ENCODE measurements at regions not wholly inside any gene's neighbourhood (a gene's known extent, or its start where the extent isn't known, plus 50 kb on each side); places are given as distances from the start of the nearest gene placed in this dataset.

DNA sequence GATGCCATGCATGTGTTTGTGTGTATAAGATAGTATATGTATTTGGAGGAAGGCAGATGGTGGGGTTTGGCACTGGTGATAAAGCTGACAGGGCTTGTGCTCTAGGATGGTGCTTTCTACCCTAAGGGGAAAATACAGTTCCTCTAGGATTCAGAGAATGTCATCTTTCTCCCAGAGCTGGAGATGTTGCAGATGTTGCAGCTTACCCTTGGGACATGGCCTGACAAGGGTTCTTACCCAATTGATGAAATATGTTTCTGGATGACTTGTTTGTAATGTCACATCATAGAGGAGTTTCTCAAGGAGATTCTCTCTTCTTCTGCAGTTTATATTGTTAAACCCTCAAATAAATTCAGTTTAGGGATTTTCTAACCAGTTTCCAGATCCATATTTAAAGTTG is 52.5 kb upstream of the PITX2 start:
- no peak for DNase-seq

- DNase-seq, result no peak
Measured at GRCh38 chr4:110676241-110676640, 53.4 kb upstream of the PITX2 start.

- DNase-seq, result no peak
Measured at GRCh38 chr4:110678517-110679227, 55.8 kb upstream of the PITX2 start.

DNA sequence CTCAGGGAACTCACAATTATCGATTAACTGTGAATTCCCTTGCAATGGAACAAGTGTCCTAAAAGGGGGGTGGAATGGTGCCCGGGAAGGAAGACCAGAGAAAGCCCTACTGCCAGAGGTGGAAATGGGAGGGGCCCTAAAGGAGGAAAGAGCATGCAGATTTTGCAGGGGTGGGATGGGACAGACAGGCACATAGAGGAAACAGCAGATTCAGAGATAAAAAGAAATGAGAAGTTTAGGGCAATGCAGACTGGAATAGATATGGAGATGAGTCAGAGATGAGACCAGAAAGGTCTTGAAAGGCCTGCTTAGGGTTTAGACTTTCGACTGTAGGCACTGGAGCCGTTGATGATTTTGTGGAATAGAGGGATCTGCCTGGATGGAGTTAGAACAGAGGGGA is 57.4 kb upstream of the PITX2 start:
- DNase-seq, result no peak

DNA sequence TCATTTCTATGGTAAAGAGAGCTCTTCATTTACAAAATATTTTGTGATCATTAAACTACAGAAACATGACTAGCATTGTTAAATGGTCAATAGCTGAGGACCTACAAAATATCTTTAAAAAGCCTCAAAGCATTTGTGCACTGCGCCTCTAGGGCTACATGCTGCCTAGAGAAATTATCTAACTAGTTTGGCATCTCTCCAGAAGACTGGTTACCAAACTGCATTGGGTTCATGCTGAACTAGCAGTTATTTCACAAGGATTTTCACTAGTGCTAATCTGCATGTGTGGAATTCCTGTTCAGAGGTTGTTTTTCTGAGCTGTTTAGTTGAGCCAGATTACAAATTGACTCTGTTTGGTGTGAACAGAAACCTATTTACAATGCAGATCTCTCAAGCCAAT is 58.5 kb upstream of the PITX2 start:
- DNase-seq, result no peak

GRCh38 chr4:110682311-110682710 is 59.4 kb upstream of the PITX2 start:
- no peak for DNase-seq

DNA sequence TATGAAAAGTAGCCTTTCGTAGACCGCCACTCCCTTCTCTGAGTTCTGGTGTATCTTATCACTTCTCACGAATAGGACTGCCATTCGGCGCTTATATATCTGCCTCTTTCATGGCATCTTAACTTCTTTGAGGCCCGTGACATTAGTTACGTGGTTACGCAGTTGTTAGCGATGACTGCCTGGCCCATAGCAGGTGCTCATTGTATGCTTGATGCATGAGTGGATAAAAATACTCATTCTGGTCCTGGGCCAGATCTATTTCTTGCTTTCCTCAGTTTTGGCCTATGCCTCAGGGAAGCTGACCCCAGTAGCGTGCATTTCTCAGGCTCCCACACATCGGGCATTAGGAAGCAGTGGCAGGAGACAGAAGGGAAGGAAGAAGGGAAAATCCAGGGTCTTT is 60.7 kb upstream of the PITX2 start:
- no peak for DNase-seq

- no peak for DNase-seq
Measured at GRCh38 chr4:110702326-110702725, 79.4 kb upstream of the PITX2 start.

DNA sequence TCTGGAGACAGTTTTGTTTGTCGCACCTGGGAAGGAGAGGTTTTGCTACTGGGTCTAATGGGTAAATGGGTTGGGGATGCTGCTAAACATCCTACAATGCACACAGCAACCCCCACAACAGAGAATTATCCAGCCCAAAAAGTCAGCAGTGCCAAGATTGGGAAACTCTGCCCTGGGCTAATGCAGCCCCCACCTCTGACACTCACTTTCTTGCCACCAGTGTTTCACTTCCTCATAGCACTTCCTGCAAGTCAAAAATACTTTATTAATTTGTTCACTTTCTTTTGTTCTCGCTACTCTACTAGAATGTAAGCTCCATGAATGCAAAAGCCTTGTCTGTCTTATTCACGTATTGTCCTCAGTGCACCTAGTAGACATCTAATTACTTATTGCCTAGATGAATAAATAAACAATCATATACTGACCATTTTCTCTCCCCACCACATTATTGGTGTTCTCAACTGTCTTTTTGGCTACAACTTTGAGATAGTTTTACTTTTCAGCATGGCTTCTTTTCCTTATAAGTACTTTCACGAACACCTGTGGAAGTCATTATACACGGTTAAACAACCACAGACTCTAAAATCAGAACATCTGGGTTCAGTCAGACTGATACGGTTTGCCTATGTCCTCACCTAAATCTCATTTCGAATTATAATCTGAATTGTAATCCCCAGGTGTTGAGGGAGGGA is 82.0 kb upstream of the PITX2 start:
- no peak for DNase-seq

GRCh38 chr4:110705440-110705782 is 82.5 kb upstream of the PITX2 start:
- DNase-seq, result no peak

DNA sequence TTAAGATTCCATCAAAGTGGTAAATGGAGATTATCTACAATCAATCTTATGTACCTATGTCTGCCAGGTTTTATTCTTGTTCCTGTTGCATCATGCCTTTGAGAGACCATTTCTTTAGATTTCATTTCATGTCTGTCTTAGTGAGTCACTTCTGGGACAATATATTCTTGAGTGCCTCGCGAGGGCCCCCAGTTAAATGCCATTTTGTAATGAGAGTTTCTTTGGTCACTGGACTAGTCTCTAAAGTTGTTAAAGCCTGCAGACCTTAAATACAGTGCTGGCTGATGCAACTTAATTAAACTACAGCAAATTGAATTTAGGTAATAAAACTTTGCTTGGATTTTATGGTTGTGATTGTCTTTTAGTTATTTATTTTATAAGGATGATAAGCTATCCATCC is 87.2 kb upstream of the PITX2 start:
- no peak for DNase-seq

DNA sequence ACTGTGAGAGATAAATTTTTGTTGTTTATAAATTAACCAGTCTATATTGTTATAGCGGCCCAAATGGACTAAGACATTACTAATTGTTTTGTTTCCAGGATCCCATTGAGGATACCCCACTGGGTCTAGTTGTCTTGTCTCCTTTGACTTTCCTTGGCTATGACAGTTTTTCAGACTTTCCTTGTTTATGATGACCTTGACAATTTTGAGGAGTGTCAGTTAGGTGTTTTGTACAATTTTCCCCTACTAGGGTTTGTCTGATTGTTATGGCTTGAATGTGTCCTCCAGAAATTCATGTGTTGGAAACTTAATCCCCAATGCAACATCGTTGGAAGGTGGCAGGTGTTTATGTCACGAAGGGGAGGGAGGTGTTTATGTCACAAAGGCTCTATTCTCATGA is 89.6 kb upstream of the PITX2 start:
- DNase-seq, result no peak

- DNase-seq, result no peak
Measured at GRCh38 chr4:110730318-110730717, 107.4 kb upstream of the PITX2 start.

DNA sequence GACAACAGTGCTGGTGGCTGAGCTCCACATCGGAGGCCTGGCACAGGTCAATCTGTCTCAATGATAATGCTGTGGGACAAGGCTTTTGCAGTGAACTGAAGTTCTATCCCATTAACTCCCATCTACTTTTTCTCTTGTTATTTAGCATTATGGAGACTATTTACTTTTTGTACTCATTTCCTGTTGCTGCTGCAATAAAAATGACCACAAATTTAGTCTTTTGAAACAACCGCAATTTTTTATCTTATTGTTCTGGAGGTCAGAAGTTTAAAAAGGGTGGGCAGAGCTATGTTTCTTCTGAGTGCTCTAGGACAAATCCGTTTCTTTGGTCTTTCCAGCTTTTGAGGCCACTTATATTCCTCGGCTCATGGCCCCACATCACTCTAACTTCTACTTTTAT is 111.0 kb upstream of the PITX2 start:
- DNase-seq, result no peak

GRCh38 chr4:110735686-110736085 is 112.8 kb upstream of the PITX2 start:
- no peak for DNase-seq

DNA sequence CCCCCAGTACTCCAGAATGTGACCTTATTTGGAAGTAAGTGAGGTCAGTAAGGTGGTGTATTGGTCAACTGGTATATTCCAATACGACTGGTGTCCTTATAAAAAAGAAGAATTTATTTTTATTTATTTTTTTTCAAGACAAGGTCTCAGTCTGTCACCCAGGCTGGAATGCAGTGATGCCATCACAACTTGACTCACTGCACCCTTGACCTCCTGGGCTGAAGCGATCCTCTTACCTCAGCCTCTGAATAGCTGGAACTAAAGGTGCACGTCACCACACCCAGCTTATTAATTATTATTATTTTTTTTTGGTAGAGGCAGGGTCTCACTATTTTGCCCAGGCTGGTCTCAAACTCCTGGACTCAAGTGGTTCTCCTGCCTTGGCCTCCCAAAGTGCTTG is 115.1 kb upstream of the PITX2 start:
- DNase-seq, result no peak

GRCh38 chr4:110742143-110742542 is 119.3 kb upstream of the PITX2 start:
- no peak for DNase-seq

DNA sequence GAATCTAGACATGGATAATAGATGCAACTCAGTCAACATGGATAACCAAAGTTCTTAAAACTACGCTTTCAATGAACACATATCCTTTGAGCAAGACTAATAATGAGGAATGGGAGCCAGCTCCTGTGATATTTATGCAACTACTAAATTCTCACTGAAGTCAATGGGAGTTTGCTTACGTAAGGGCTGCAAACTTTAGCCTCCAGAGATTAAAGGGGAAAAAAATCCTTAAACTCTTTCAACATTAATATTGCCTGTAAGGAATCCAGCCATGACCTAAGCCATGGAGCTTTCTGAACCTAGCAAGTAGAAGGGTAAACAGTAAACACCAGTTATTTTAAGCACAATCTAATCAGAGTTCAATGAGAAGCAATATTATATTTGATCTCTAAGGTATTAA is 125.2 kb upstream of the PITX2 start:
- DNase-seq, result no peak

- no peak for DNase-seq
Measured at GRCh38 chr4:110751183-110751582, 128.3 kb upstream of the PITX2 start.

- DNase-seq, result no peak
Measured at GRCh38 chr4:110751986-110752385, 129.1 kb upstream of the PITX2 start.

GRCh38 chr4:110753466-110753865 is 130.6 kb upstream of the PITX2 start:
- DNase-seq, result no peak

DNA sequence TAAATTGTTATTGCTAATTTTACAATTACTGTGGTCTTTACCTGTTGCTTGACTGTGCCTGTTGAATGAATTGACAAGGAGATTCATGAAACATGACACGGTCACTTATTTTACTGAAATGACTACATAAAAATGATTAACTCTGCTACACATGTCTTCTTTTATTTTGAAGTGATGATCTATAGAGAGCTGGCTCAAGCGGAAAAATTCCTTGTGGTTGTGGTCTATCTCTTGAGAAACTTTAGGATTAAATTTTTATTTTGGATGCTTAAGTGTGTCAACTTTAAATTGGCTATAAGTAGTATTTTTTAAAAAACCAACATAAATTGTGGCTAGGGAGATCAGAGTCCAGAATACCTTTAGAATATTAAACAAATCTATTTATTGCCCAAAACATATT is 131.8 kb upstream of the PITX2 start:
- DNase-seq, result no peak

GRCh38 chr4:110769578-110769977 is 146.7 kb upstream of the PITX2 start:
- DNase-seq, result no peak

DNA sequence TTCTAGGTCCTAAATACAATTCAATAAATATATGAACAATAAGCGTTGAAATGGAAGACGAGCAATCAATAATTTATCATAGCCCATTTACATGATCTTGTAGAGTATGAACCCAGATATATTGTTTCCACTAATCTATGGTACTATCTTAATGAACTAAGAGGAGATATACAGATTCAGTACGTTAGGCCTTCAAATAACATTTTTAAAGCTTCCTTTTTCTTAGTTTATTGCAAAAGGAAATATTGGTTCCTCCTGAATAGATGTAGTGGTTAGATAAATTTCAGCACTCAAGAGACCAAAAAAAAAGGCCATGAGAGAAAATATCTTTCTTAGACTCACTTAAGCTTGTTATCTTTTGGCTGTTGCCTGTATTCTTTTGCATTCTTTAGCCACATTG is 147.5 kb upstream of the PITX2 start:
- DNase-seq, result no peak

- DNase-seq, result no peak
Measured at GRCh38 chr4:110778521-110778920, 155.6 kb upstream of the PITX2 start.

Measured in inflammatory macrophage treated with lipopolysaccharide for 1 hour (primary cell).